HepG2 (cell line): ENCODE measurements at regions not wholly inside any gene's neighbourhood (a gene's known extent, or its start where the extent isn't known, plus 50 kb on each side); places are given as distances from the start of the nearest gene placed in this dataset.

Experiments used
- ATAC-seq: fragments of 200-7000 bp; cut with Tn5 transposase; 3 replicates; pipeline ENCODE4 v1.9.1; 2020; ENCODE audit warnings: mild to moderate bottlenecking, moderate library complexity
- BruUV-seq: library from RNA; stranded (reverse); fragments of 400-500 nt; replicated peaks from 2 replicates; lab custom pipeline; 2021; lab: Mats Ljungman, UMichigan
- CTCF ChIA-PET: fragments of 300-600 bp; formaldehyde crosslinking; extraction: SDS; loops from one replicate; lab custom pipeline; 2021; ENCODE audit warnings: low total read pairs, inconsistent platforms, low intra/inter-chr PET ratio; lab: Yijun Ruan, JAX
- POLR2A ChIA-PET: fragments of 350-600 bp; sonication (Branson Sonifier 250); formaldehyde crosslinking; loops from one replicate; lab custom pipeline; 2020; ENCODE audit warnings: antibody characterized with exemption, inconsistent platforms; lab: Yijun Ruan, JAX
- DNase-seq: peaks from one replicate; pipeline ENCODE4 v3.0.0-alpha.2; 2015; ENCODE audit warnings: low spot score
- FAIRE-seq: peaks from 3 replicates; lab custom pipeline; 2011; peaks lifted over from hg19 to GRCh38; lab: Jason Lieb, UNC
- H2AFZ ChIP-seq: one replicate; pipeline ENCODE4 v1.6.1; 2011; ENCODE audit warnings: low read length, inconsistent platforms
- H3K27ac ChIP-seq: fragments of 300-600 bp; 3 replicates; pipeline ENCODE4 v1.8.0; 2011; ENCODE audit warnings: mixed run types, mild to moderate bottlenecking, mixed read lengths, low read length, inconsistent platforms; ENCODE audit not compliant: insufficient read depth; ENCODE audit errors: extremely low read length
- H3K27me3 ChIP-seq, 2 experiments: fragments of 200-600 bp in 1 of 2; 2 replicates in 1 of 2; 3 replicates in 1 of 2; pipeline versions ENCODE4 v1.6.0 to v1.8.0; 2011; ENCODE audit warnings: low read length in 2 of 2, mild to moderate bottlenecking in 2 of 2, moderate library complexity in 2 of 2, inconsistent platforms in 1 of 2; ENCODE audit not compliant: insufficient read depth in 2 of 2, control insufficient read depth in 1 of 2
- H3K36me3 ChIP-seq, 2 experiments: fragments of 200-600 bp in 1 of 2; replicated peaks in 1 of 2; 2 replicates in 1 of 2; 3 replicates in 1 of 2; pipeline versions ENCODE4 v1.5.1 to v1.8.0; 2011; ENCODE audit warnings: low read length in 2 of 2, inconsistent platforms in 1 of 2; ENCODE audit not compliant: insufficient read depth in 2 of 2, control insufficient read depth in 1 of 2
- H3K4me1 ChIP-seq: 2 replicates; pipeline ENCODE4 v1.5.1; 2012; ENCODE audit warnings: low read length, inconsistent platforms; ENCODE audit not compliant: insufficient read depth
- H3K4me2 ChIP-seq: 2 replicates; pipeline ENCODE4 v1.6.0; 2011; ENCODE audit warnings: low read depth, low read length, inconsistent platforms
- H3K4me3 ChIP-seq, 3 experiments: fragments of 200-600 bp in 1 of 3; sonication (generic), shearing (Covaris generic) in 1 of 3; replicated peaks in 1 of 3; 2 replicates each; pipeline ENCODE4 v1.5.1; 2011 to 2016; ENCODE audit warnings: low read length in 3 of 3, inconsistent platforms in 2 of 3, low read depth in 2 of 3, mild to moderate bottlenecking in 2 of 3, control low read depth in 1 of 3, mixed read lengths in 1 of 3; ENCODE audit not compliant: insufficient read depth in 1 of 3
- H3K79me2 ChIP-seq: one replicate; pipeline ENCODE4 v1.6.1; 2011; ENCODE audit warnings: low read length, inconsistent platforms; ENCODE audit not compliant: insufficient read depth
- H3K9ac ChIP-seq: 2 replicates; pipeline ENCODE4 v1.6.0; 2011; ENCODE audit warnings: mild to moderate bottlenecking, low read depth, low read length, inconsistent platforms; ENCODE audit not compliant: insufficient read depth
- H3K9me3 ChIP-seq: 2 replicates; pipeline ENCODE4 v1.5.1; 2012; ENCODE audit warnings: mild to moderate bottlenecking, low read length
- H4K20me1 ChIP-seq: 2 replicates; pipeline ENCODE4 v1.6.0; 2011; ENCODE audit warnings: inconsistent platforms, mild to moderate bottlenecking, low read length, moderate library complexity; ENCODE audit not compliant: insufficient read depth
- BRCA1 ChIP-seq: sonication (generic); formaldehyde crosslinking; IDR thresholded peaks from 2 replicates; pipeline ENCODE4 v1.4.0; 2020; ENCODE audit warnings: missing genetic modification reagents
- HNF4G ChIP-seq, 2 experiments: sonication (generic) in 1 of 2; formaldehyde crosslinking in 1 of 2; IDR thresholded peaks; 2 replicates each; pipeline versions ENCODE4 v1.4.0 to v1.6.1; 2011 to 2020; ENCODE audit warnings: borderline replicate concordance in 2 of 2, low read depth in 2 of 2, mild to moderate bottlenecking in 2 of 2, low read length in 1 of 2, missing genetic modification reagents in 1 of 2, moderate library complexity in 1 of 2
- HOXA7 ChIP-seq: sonication (generic); formaldehyde crosslinking; IDR thresholded peaks from 2 replicates; pipeline ENCODE4 v1.8.1; 2022; ENCODE audit warnings: mild to moderate bottlenecking, missing genetic modification reagents, moderate library complexity
- KAT2B ChIP-seq: fragments of 150-350 bp; IDR thresholded peaks from 2 replicates; pipeline ENCODE4 v1.6.1; 2014; ENCODE audit warnings: low read depth, low read length, borderline replicate concordance
- KDM3A ChIP-seq: IDR thresholded peaks from 2 replicates; pipeline ENCODE4 v1.6.1; 2018; ENCODE audit warnings: low read depth, missing compliant biosample characterization
- KMT2B ChIP-seq: IDR thresholded peaks from 2 replicates; pipeline ENCODE4 v1.6.1; 2016; ENCODE audit warnings: missing genetic modification reagents, missing compliant biosample characterization
- NFKB2 ChIP-seq: sonication (generic); formaldehyde crosslinking; IDR thresholded peaks from 2 replicates; pipeline ENCODE4 v1.4.0; 2020; ENCODE audit warnings: missing genetic modification reagents, borderline replicate concordance
- RCOR2 ChIP-seq: IDR thresholded peaks from 2 replicates; pipeline ENCODE4 v1.6.1; 2016; ENCODE audit warnings: missing biosample characterization, missing genetic modification reagents
- SRF ChIP-seq: IDR thresholded peaks from 2 replicates; pipeline ENCODE4 v1.6.1; 2011; ENCODE audit warnings: mild to moderate bottlenecking, low read depth, low read length, moderate library complexity
- SUZ12 ChIP-seq: fragments of 150-350 bp; IDR thresholded peaks from 2 replicates; pipeline ENCODE4 v1.6.1; 2014; ENCODE audit warnings: low read depth, low read length
- TSC22D2 ChIP-seq: sonication (generic); formaldehyde crosslinking; IDR thresholded peaks from 2 replicates; pipeline ENCODE4 v1.5.1; 2020; ENCODE audit warnings: missing genetic modification reagents, mild to moderate bottlenecking, borderline replicate concordance
- ZBTB1 ChIP-seq: sonication (generic); formaldehyde crosslinking; IDR thresholded peaks from 2 replicates; pipeline ENCODE4 v1.4.0; 2020; ENCODE audit warnings: missing genetic modification reagents, borderline replicate concordance
- ZNF260 ChIP-seq: sonication (generic); formaldehyde crosslinking; IDR thresholded peaks from 2 replicates; pipeline ENCODE4 v1.4.0; 2020; ENCODE audit warnings: missing genetic modification reagents, low read depth, mild to moderate bottlenecking, borderline replicate concordance
- ZNF75D ChIP-seq: sonication (generic); formaldehyde crosslinking; IDR thresholded peaks from 2 replicates; pipeline ENCODE4 v1.8.1; 2023; ENCODE audit warnings: missing genetic modification reagents, mild to moderate bottlenecking, borderline replicate concordance
- WGBS: methylation state at CpG from one replicate; pipeline ENCODE4 v1.1.6; 2017; ENCODE audit warnings: low lambda C conversion rate; 5-methylcytosine and 5-hydroxymethylcytosine counted together
- in situ Hi-C: cut with HindIII; loops from 2 replicates; pipeline ENCODE4 v1.10.0; 2017; ENCODE audit warnings: low pct_unique_long_range_greater_than_20kb; ENCODE audit not compliant: extremely low pct_ligation_motif_present
- intact Hi-C: fragments of 100-400 bp; cut with micrococcal nuclease; formaldehyde crosslinking; loops from one replicate; pipeline ENCODE4 v1.10.0; 2022; ENCODE audit not compliant: unreplicated experiment
- TF ChIP-seq, protein P1 (sequence below), 2 experiments: sonication (generic) in 1 of 2; formaldehyde crosslinking in 1 of 2; IDR thresholded peaks; 2 replicates each; pipeline versions ENCODE4 v1.4.0 to v1.6.1; 2018 to 2020; ENCODE audit warnings: missing genetic modification reagents in 2 of 2, borderline replicate concordance in 1 of 2, low read depth in 1 of 2, mild to moderate bottlenecking in 1 of 2, missing biosample characterization in 1 of 2
- TF ChIP-seq, protein P2 (sequence below): sonication (generic); formaldehyde crosslinking; IDR thresholded peaks from 2 replicates; pipeline ENCODE4 v1.8.1; 2023; ENCODE audit warnings: mild to moderate bottlenecking, moderate library complexity, missing genetic modification reagents
- TF ChIP-seq, protein P3 (sequence below): sonication (generic); formaldehyde crosslinking; IDR thresholded peaks from 2 replicates; pipeline ENCODE4 v1.5.1; 2020; ENCODE audit warnings: missing genetic modification reagents, mild to moderate bottlenecking, borderline replicate concordance

DNA sequence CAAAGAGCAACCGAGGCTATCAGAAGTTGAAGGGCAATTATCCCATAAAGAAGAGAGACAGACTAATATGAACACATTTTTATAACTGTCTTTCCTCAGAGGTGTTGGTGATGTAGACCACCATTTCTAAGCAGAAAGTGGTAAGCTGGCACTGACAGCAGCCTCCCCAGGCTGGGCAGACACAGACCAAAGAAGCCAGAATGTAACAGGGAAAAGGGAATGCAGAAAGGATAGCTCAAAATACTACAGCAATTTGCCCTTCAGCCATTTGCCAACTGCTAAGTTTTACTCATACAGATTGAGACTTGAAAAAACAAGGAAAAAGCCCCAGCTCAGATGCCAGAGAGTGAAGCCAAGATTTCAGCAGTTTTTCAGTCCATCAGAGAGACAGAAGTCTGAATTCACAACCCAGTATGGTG lies 73.5 kb upstream of the ABI3BP start (continued):
- TF ChIP-seq KAT2B: no peak
- no peak for TF ChIP-seq SRF
- no peak for TF ChIP-seq HOXA7
- TF ChIP-seq RCOR2: no peak
- no peak for TF ChIP-seq SUZ12

DNA sequence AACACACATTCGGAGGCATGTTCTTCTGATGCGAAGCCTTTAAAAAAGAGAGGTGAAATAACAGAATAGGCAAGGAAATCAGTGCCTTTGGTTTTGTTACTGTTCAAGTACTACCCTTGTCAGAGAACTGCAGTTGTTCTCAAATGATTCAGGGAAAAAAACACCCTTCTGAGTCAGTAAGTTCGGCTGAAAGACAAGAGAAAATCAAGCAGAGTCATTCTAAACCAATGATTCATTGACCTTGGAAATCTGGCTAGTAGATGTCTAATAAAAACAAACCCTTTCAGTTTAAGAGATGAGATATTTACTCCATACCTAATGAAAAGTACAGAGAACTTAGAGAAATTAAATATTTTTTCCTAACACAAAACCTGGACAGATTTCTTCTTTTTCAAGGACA lies 72.7 kb upstream of the ABI3BP start:
- BruUV-seq: no TSS peak
- in situ Hi-C loops: loop anchor here (25.0 kb wide), 1 partner anchor 571 kb away; no protein-coding TSS in a partner anchor
- Histone ChIP-seq H3K27me3 (no peaks in the 10 kb centered on the region; a peak in 1 of 5 replicates), H4K20me1 (no peaks in the 10 kb centered on the region), H3K4me2 (no peak overlapping the region), H3K27ac (no peak overlapping the region), H2AFZ (no peak overlapping the region), H3K4me1 (no peaks in the 10 kb centered on the region), H3K79me2 (no peaks in the 10 kb centered on the region), H3K36me3 (no peaks in the 10 kb centered on the region), H3K9ac (no peak overlapping the region), H3K9me3 (no peaks in the 10 kb centered on the region), H3K4me3 (no peak overlapping the region)
- ChIA-PET POLR2A (no interaction called here), CTCF (no interaction called here)
- WGBS: 43% methylated on average over 3 of the region's 3 CpGs
- ATAC-seq (no peak; the same call in 2 of the 3 replicates), DNase-seq (peak; percentile 4), FAIRE-seq (no peak)
- intact Hi-C loops: no loop called here
- no peak for TF ChIP-seq TSC22D2 (CRISPR knock-in tag)
- TF ChIP-seq ZNF75D (CRISPR knock-in tag): no peak
- no peak for TF ChIP-seq HNF4G (IDR thresholded peaks at IDR 0.05; ENCODE audit: borderline replicate concordance, low read depth, low read length)
- TF ChIP-seq HNF4G (CRISPR knock-in tag; IDR thresholded peaks at IDR 0.05; ENCODE audit: borderline replicate concordance, low read depth): no peak
- TF ChIP-seq, protein P1, sequence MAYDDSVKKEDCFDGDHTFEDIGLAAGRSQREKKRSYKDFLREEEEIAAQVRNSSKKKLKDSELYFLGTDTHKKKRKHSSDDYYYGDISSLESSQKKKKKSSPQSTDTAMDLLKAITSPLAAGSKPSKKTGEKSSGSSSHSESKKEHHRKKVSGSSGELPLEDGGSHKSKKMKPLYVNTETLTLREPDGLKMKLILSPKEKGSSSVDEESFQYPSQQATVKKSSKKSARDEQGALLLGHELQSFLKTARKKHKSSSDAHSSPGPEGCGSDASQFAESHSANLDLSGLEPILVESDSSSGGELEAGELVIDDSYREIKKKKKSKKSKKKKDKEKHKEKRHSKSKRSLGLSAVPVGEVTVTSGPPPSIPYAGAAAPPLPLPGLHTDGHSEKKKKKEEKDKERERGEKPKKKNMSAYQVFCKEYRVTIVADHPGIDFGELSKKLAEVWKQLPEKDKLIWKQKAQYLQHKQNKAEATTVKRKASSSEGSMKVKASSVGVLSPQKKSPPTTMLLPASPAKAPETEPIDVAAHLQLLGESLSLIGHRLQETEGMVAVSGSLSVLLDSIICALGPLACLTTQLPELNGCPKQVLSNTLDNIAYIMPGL (CRISPR knock-in tag; IDR thresholded peaks at IDR 0.05; ENCODE audit: borderline replicate concordance in 1 of 2, low read depth in 1 of 2): no peak
- no peak for TF ChIP-seq BRCA1 (CRISPR knock-in tag)
- no peak for TF ChIP-seq NFKB2 (CRISPR knock-in tag)
- no peak for TF ChIP-seq ZBTB1 (CRISPR knock-in tag)
- no peak for TF ChIP-seq KMT2B (CRISPR knock-in tag)
- no peak for TF ChIP-seq ZNF260 (CRISPR knock-in tag)
- TF ChIP-seq, protein P2, sequence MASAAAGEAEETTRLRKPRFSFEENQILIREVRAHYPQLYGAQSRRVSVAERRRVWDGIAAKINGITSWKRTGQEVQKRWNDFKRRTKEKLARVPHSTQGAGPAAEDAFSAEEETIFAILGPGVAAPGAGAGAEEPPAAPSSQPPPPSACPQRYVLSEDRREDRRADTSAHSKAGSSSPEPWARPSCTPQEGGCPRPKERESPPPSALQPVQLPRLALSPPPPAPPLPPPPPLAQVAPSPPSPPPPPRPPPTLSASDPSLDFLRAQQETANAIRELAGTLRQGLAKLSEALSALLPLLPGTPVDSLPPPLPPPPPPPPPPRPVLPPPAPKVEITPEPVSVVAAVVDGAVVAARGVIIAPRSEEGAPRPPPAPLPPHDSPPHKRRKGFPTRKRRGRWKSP: no peak
- TF ChIP-seq, protein P3, sequence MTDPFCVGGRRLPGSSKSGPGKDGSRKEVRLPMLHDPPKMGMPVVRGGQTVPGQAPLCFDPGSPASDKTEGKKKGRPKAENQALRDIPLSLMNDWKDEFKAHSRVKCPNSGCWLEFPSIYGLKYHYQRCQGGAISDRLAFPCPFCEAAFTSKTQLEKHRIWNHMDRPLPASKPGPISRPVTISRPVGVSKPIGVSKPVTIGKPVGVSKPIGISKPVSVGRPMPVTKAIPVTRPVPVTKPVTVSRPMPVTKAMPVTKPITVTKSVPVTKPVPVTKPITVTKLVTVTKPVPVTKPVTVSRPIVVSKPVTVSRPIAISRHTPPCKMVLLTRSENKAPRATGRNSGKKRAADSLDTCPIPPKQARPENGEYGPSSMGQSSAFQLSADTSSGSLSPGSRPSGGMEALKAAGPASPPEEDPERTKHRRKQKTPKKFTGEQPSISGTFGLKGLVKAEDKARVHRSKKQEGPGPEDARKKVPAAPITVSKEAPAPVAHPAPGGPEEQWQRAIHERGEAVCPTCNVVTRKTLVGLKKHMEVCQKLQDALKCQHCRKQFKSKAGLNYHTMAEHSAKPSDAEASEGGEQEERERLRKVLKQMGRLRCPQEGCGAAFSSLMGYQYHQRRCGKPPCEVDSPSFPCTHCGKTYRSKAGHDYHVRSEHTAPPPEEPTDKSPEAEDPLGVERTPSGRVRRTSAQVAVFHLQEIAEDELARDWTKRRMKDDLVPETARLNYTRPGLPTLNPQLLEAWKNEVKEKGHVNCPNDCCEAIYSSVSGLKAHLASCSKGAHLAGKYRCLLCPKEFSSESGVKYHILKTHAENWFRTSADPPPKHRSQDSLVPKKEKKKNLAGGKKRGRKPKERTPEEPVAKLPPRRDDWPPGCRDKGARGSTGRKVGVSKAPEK (CRISPR knock-in tag): no peak
- TF ChIP-seq KDM3A (CRISPR knock-in tag): no peak
